ENCODE measurements at regions not wholly inside any gene's neighbourhood (a gene's known extent, or its start where the extent isn't known, plus 50 kb on each side); places are given as distances from the start of the nearest gene placed in this dataset.
A peak's percentile ranks its signal among the peaks of the same experiment; 100 is the strongest.

- in situ Hi-C loops (cut with HindIII; ENCODE audit: low sequenced_read_pairs), result no loop called here
- DNase-seq (ENCODE audit: low spot score), result peak; percentile 29
Measured at GRCh38 chr4:152138451-152138850, 377.6 kb upstream of the GATB start.

DNA sequence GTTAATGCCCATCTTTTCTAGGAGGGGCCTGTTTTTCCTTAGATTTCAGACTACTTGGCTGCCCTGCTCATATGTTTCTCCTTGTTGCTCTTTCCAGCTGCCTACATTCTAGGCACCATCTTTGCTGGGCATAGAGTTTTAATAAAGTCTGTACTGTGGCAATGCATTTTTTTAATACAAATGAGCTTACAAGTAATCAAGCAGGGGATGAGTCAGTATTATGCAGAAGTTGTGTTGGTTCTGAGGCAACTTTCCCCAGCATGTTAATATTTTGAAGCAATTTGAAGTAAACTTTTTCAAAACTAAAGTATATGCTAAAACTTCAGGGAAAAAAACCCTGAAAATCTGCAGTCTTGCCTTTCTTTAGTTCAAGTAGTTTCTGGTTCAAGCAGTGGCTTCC lies 372.0 kb upstream of the GATB start:
- in situ Hi-C loops (cut with HindIII; ENCODE audit: low sequenced_read_pairs), result no loop called here
- DNase-seq (ENCODE audit: low spot score), result no peak

GRCh38 chr4:152128356-152128755 lies 367.5 kb upstream of the GATB start:
- in situ Hi-C loops (cut with HindIII; ENCODE audit: low sequenced_read_pairs), result no loop called here
- no peak for DNase-seq (ENCODE audit: low spot score)

DNA sequence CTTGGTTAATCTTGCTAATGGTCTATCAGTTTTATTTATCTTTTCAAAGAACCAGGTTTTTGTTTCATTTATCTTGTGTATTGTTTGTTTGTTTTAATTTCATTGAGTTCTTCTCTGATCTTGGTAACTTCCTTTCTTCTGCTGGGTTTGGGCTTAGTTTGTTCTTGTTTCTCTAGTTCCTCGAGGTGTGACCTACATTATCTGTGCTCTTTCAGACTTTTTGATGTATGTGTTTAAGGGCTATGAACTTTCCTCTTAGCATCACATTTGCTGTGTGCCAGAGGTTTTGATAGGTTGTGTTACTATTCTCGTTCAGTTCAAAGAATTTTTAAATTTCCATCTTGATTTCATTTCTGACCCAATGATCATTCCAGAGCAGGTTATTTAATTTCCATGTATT lies 365.4 kb upstream of the GATB start:
- in situ Hi-C loops (cut with HindIII; ENCODE audit: low sequenced_read_pairs), result no loop called here
- DNase-seq (ENCODE audit: low spot score), result no peak

- DNase-seq (ENCODE audit: low spot score), result no peak
- in situ Hi-C loops (cut with HindIII; ENCODE audit: low sequenced_read_pairs), result no loop called here
Measured at GRCh38 chr4:152118819-152119553, 358.2 kb upstream of the GATB start.

DNA sequence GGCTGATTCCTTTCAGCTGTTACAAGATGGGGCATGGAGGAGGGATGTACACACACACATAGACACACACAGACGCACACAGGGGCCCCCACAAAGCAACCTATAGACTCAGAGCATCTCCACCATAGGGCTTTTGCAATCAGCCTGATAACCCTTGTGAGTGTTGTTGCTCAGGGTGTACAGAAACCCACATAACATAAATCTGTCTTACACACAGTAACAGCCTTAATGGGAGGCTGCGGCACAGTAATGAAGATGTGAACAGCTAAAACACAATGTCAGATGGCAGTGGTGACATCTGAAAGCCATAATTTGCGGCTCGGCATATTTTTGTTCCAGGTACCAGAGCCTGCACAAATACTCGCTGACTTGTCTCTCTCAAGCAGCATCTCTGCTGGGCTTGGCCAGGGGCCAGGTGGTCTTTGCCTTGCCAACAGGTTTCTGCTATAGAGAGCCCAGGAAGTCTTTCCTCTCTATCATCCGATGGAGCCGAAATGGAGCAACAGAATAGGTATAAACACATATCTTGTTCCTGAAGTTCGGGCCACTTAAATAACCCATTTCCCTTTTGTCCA lies 357.2 kb upstream of the GATB start:
- in situ Hi-C loops (cut with HindIII; ENCODE audit: low sequenced_read_pairs), result no loop called here
- DNase-seq (ENCODE audit: low spot score), result peak; percentile 70

DNA sequence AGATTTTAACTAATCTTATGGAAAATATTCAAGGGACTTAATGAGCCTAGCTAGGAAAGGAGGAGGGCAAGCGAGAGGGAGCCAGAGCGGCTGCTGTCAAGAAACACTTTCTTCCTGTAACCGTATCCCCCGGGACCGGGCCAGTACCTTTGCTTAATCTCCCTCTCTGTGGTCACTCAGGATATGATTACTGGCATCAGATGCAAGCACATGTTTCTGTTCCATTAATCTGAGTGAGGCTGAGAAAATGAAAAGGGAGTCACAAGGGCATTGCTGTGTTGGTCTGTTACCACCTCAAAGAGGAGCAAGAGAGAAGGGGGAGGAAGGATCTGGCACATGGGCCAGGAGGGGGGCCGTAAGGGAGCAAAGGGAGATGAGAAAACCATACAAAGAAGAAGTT lies 356.7 kb upstream of the GATB start:
- in situ Hi-C loops (cut with HindIII; ENCODE audit: low sequenced_read_pairs), result no loop called here
- peak; percentile 83 for DNase-seq (ENCODE audit: low spot score)

GRCh38 chr4:152117054-152117453 lies 356.2 kb upstream of the GATB start:
- DNase-seq (ENCODE audit: low spot score), result no peak
- in situ Hi-C loops (cut with HindIII; ENCODE audit: low sequenced_read_pairs), result no loop called here

DNA sequence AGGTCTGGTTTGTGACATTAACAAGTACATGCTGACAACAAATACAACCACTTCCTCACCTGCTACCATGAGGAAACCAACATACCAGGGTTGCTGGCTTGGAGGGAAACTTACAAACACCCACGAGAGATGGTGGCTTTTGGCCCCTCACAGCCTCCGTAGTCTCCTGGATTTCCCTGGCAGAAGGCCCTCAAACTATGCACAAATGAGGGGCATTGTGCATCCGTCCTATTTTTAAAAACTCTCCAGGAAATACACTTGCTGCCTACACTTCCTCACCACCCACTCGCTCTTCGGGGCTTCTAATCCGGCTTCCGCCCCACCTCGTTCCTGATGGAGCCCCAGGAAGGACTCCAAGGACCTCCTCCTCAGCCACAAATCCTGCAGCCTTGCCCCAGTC lies 355.0 kb upstream of the GATB start:
- in situ Hi-C loops (cut with HindIII; ENCODE audit: low sequenced_read_pairs), result no loop called here
- no peak for DNase-seq (ENCODE audit: low spot score)

DNA sequence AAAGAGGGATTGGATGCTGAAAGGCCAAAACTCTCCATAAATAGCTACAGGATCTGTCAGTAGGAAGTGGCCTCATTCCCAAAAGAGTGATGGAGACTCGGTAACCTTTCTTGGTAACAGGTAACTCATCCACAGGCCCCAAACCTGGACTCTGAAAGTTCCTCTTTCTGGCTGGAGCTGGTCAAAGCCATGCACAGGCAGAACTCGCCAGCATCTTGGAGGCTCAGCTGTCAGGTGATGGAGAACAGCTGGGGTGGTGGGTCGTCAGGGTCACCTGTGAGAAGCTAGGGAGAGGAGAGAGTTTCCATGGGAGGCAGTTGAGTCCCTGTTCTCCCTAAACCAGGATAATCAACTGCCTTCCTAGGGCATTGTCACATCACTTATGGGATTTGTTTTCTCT lies 354.3 kb upstream of the GATB start:
- DNase-seq (ENCODE audit: low spot score), result no peak
- in situ Hi-C loops (cut with HindIII; ENCODE audit: low sequenced_read_pairs), result no loop called here

DNA sequence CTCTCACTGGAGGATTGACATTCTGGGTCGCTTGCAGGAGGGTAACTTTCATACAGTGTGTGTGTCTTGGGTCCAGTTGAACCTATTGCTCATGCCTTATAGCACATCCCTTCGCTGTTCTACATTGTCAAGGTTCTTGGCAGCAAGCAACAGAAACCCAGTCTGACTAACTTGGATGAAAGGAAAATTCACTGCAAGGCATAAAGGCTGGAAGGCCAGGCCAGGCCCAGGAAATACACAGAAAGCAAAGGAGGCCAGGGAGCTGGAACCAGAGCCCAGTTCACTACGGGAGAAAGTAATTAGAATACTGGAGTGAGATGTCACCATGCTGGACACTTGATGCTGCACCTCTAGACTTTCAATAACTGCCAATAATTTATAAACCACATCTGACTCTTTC lies 353.8 kb upstream of the GATB start:
- in situ Hi-C loops (cut with HindIII; ENCODE audit: low sequenced_read_pairs), result no loop called here
- peak; percentile 50 for DNase-seq (ENCODE audit: low spot score)

GRCh38 chr4:152112887-152113286 lies 352.1 kb upstream of the GATB start:
- in situ Hi-C loops (cut with HindIII; ENCODE audit: low sequenced_read_pairs), result no loop called here
- no peak for DNase-seq (ENCODE audit: low spot score)

- in situ Hi-C loops (cut with HindIII; ENCODE audit: low sequenced_read_pairs), result no loop called here
- DNase-seq (ENCODE audit: low spot score), result no peak
Measured at GRCh38 chr4:152112190-152112589, 351.4 kb upstream of the GATB start.

GRCh38 chr4:152110780-152111179 lies 350.0 kb upstream of the GATB start:
- in situ Hi-C loops (cut with HindIII; ENCODE audit: low sequenced_read_pairs), result no loop called here
- no peak for DNase-seq (ENCODE audit: low spot score)

GRCh38 chr4:152109531-152110509 lies 349.0 kb upstream of the GATB start:
- DNase-seq (ENCODE audit: low spot score), result peak; percentile 94
- in situ Hi-C loops (cut with HindIII; ENCODE audit: low sequenced_read_pairs), result no loop called here

DNA sequence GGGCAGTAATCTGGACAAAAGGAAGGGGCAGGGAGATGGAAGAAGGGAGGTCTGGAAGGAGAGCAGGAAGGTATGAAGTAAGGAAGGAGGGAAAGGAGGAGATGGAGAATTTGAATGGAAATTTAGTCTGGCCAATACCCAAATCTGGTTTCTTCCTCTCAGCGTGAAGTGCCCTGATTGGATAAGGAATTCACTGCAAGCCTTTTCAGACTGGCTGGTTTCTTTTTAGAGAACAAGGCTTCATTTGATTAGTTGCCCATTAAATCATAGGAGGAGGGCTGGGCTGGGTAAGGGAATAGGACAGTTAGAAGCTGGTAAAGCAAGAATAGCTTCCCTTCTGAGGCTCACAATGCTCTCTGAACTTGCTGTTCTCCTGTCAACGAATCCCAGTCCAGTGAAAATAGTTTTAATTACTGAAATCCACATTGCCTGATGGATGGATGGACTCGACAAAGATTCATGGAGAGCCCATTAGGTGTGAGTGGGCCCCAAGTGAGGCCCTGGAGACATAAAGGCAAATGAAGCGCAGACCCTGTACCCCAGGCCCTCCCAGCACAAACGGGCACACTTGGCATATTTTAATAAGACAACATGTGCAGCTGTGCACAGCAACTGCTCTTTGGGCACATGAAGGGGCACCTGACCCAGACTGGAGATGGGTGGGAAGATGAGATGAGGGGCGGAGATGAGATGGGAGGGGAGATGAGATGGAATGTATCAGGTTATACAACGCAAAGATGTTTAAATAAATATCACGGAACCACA lies 347.1 kb upstream of the GATB start:
- DNase-seq (ENCODE audit: low spot score), result peak; percentile 49
- in situ Hi-C loops (cut with HindIII; ENCODE audit: low sequenced_read_pairs), result no loop called here

DNA sequence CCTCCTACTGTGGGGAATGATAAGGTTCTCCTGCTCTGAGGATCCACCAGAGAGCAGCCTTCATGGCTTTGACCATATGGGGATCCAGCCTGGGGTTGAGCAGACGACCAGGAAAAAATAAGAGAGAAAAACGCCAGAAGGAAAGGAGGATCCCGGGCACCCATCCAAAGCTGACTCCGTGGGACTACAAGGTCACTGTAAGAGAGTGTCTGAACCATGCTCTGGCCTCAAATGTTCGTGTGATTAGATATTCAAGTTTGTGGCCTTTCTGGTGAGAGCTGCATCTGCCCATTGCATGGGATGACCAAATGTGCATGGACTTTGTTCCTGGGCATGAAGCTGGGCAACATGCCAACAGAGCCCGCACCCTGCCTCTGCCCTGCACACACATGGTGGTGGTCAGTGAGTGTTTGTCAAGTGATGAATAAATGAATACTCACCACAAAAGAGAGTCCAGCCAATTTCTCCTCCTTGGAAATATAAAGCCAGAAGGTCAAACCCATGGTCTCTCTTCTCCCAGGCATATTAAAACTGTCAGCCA lies 346.0 kb upstream of the GATB start:
- peak; percentile 84 for DNase-seq (ENCODE audit: low spot score)
- in situ Hi-C loops (cut with HindIII; ENCODE audit: low sequenced_read_pairs), result no loop called here

DNA sequence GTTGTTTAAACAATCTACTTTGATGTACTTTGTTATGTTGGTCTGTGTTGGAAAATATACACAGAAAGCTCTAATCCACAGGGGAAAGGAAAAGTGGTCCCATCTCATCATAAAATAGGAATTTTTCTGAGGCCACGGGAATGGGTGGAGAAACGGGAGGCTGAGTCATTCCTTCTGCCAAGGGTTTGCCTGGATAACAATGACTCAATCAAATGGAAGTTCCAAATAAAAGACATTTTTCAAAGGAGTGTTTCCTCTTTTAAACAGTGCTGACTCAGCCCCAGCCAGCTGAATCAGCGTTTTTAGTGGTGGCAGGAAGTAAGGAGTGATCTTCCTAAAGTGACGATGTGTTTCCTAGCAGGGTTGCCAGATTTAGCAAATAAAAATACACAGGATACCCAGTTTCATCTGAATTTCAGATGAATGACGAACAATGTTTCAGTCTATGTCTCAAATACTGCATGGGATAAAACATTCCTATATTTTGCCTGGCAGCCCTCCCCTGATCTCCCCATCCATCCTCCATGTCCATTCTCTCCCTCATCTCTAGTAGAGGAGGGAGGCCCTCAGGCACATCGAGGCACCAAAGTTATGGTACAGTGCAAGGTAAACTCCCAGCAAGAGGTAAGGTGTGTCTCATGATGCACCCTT lies 345.4 kb upstream of the GATB start:
- in situ Hi-C loops (cut with HindIII; ENCODE audit: low sequenced_read_pairs), result no loop called here
- DNase-seq (ENCODE audit: low spot score), result no peak

- DNase-seq (ENCODE audit: low spot score), result no peak
- in situ Hi-C loops (cut with HindIII; ENCODE audit: low sequenced_read_pairs), result no loop called here
Measured at GRCh38 chr4:152104901-152105357, 344.1 kb upstream of the GATB start.
